Mammary epithelial cell (primary cell): ENCODE measurements at regions not wholly inside any gene's neighbourhood (a gene's known extent, or its start where the extent isn't known, plus 50 kb on each side); places are given as distances from the start of the nearest gene placed in this dataset.
"Not testable (repeated sequence)": the region's sequence is repeated elsewhere in the genome, so short reads cannot be mapped to it uniquely, and the experiment has no call there.

Experiments used
- CTCF ChIP-seq, 2 donors: IDR thresholded peaks in 1 of 2; conservative IDR thresholded peaks in 1 of 2; 2 replicates each; pipeline ENCODE4 v1.5.1; 2011 to 2012; ENCODE audit warnings: inconsistent platforms in 2 of 2, low read length in 2 of 2, mild to moderate bottlenecking in 2 of 2, control low read depth in 1 of 2, low read depth in 1 of 2; ENCODE audit not compliant: insufficient read depth in 1 of 2; ENCODE audit errors: extremely low read depth in 1 of 2
- EZH2 ChIP-seq: IDR thresholded peaks from 2 replicates; pipeline ENCODE4 v1.6.1; 2012; ENCODE audit warnings: low read length, inconsistent platforms, borderline replicate concordance

GRCh38 chr1:187703138-187704130 lies 874.7 kb downstream of the PLA2G4A start:
- not testable (repeated sequence) for TF ChIP-seq EZH2; CTCF (conservative IDR thresholded peaks at IDR 0.05 in 1 of 2, IDR thresholded peaks at IDR 0.05 in 1 of 2; ENCODE audit: extremely low read depth in 1 of 2, insufficient read depth in 1 of 2, low read depth in 1 of 2, low read length in 2 of 2)
